Neural crest cell (in vitro differentiated cells): ENCODE measurements at regions not wholly inside any gene's neighbourhood (a gene's known extent, or its start where the extent isn't known, plus 50 kb on each side); places are given as distances from the start of the nearest gene placed in this dataset.

Experiments
- DNase-seq: peaks from one replicate; pipeline ENCODE4 v3.0.0; 2021; ENCODE audit warnings: low read depth, mixed read lengths, low spot score
- H3K27ac Mint-ChIP-seq: one replicate; pipeline ENCODE4 v1.8.0; 2021; ENCODE audit warnings: mild to moderate bottlenecking, mixed read lengths; ENCODE audit not compliant: unreplicated experiment
- H3K27me3 Mint-ChIP-seq: 2 replicates; pipeline ENCODE4 v1.8.0; 2021; ENCODE audit warnings: low read depth, mild to moderate bottlenecking, mixed read lengths
- H3K36me3 Mint-ChIP-seq: 2 replicates; pipeline ENCODE4 v1.8.0; 2021; ENCODE audit warnings: low read depth, mild to moderate bottlenecking, mixed read lengths
- H3K4me1 Mint-ChIP-seq: 2 replicates; pipeline ENCODE4 v1.8.0; 2021; ENCODE audit warnings: mixed read lengths
- H3K4me3 Mint-ChIP-seq: one replicate; pipeline ENCODE4 v1.8.0; 2021; ENCODE audit warnings: mild to moderate bottlenecking, mixed read lengths
- H3K9me3 Mint-ChIP-seq: 2 replicates; pipeline ENCODE4 v1.8.0; 2021; ENCODE audit warnings: mixed read lengths
- TF ChIP-seq, protein P1 (sequence below): fragments of 200-600 bp; sonication (generic); conservative IDR thresholded peaks from 2 replicates; pipeline ENCODE4 v1.5.0; 2021; ENCODE audit warnings: antibody characterized with exemption, mild to moderate bottlenecking

DNA sequence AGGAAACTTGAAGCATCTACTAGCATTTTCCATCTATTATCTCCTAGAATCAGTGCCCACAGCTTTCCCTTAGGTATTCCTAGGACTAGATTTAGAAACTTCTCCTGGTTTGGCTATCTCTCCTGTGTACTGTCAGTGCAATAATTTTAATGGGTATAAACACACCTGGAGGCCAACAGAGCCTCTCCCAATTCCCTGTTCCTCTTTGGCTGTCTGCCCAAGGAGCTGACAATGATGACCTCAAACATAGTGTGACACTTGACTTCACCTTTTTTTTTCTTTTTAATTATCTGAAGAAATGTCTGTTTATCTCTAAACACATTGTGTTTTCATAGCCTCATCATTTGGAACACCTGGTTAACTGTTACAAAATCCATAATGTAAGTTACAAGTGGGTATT, 754.5 kb upstream of the ALCAM start:
- Mint-ChIP-seq H3K4me3 (no peak overlapping the region), H3K36me3 (peaks cover 2% of the 10 kb centered on the region), H3K27ac (no peak overlapping the region), H3K9me3 (peaks cover 4% of the 10 kb centered on the region), H3K27me3 (peaks cover 3% of the 10 kb centered on the region), H3K4me1 (peaks cover 9% of the 10 kb centered on the region)
- DNase-seq = no peak
- TF ChIP-seq, protein P1, sequence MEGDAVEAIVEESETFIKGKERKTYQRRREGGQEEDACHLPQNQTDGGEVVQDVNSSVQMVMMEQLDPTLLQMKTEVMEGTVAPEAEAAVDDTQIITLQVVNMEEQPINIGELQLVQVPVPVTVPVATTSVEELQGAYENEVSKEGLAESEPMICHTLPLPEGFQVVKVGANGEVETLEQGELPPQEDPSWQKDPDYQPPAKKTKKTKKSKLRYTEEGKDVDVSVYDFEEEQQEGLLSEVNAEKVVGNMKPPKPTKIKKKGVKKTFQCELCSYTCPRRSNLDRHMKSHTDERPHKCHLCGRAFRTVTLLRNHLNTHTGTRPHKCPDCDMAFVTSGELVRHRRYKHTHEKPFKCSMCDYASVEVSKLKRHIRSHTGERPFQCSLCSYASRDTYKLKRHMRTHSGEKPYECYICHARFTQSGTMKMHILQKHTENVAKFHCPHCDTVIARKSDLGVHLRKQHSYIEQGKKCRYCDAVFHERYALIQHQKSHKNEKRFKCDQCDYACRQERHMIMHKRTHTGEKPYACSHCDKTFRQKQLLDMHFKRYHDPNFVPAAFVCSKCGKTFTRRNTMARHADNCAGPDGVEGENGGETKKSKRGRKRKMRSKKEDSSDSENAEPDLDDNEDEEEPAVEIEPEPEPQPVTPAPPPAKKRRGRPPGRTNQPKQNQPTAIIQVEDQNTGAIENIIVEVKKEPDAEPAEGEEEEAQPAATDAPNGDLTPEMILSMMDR = no peak

DNA sequence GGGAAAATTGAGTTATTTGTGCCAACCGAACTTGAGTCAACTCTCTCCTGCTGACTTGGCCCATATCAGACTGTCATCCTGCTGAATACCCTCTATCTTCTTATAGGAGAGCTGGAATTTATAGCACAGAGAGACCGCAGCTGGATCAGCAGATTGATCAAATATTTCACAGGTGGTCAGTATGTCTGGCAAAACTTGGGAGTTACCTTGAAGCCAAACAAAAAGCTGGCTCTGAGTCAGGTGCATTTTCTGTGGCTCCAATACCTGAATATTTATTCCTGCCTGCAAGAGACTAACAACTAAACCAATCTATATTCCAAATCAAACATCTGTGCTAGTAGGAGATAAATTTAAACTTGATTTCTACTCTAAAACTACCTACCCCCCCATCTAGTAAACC, 752.1 kb upstream of the ALCAM start:
- TF ChIP-seq, protein P1 = no peak
- Mint-ChIP-seq H3K36me3 (no peaks in the 10 kb centered on the region), H3K4me1 (peaks cover 14% of the 10 kb centered on the region), H3K4me3 (no peak overlapping the region), H3K27me3 (peaks cover 3% of the 10 kb centered on the region), H3K9me3 (peaks cover 5% of the 10 kb centered on the region), H3K27ac (no peak overlapping the region)
- no peak for DNase-seq

DNA sequence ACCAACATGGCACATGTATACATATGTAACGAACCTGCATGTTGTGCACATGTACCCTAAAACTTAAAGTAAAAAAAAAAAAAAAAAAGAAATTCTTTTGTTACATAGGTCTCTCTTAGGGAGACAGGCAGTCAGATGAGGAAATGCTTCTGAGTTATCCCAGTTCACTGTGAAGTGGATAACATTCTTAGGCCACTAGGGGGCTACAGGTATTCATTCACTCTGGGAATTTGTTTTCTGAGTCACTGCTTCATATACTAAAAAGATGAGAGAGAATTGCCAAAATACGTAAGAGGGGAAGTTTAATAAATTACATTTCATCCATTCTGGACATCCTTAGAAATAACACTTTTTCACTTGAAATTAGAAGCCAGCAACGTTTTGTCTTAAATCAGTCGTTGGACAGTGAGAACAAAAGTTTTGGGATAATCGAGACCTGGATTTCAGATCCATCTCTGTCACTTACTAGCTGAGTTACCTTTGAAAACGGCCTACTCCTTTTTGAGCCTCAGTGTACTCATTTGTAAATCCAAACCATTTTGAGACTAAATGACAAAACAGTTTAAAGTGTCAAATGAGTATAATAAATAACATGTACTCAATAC, 738.4 kb upstream of the ALCAM start:
- H3K27me3 Mint-ChIP-seq = no peaks in the 10 kb centered on the region
- DNase-seq = no peak
- no peak overlapping the region for H3K27ac Mint-ChIP-seq
- H3K9me3 Mint-ChIP-seq = peaks cover 5% of the 10 kb centered on the region
- no peaks in the 10 kb centered on the region for H3K4me1 Mint-ChIP-seq
- H3K4me3 Mint-ChIP-seq = no peak overlapping the region
- peaks cover 5% of the 10 kb centered on the region for H3K36me3 Mint-ChIP-seq
- TF ChIP-seq, protein P1 = peak; percentile 78

DNA sequence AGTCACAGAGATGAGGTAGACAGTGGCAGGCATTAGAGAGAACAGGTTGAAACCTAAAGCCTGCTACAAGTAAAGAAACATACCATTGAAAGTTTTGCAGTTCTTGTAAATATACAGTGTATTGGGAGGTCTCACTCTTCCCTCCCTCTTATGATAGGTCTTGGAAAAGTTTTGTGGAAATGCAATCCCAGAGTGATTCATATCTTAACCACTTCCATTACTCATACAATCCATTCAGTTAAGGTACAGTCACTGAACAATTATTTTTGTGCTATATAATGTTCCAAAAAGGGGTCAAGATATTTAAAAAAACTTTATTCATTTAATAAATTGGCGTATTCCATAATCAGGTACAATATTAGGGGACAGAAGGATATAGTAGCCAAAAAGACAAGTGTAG, 737.7 kb upstream of the ALCAM start:
- Mint-ChIP-seq H3K27ac (no peak overlapping the region), H3K4me3 (no peak overlapping the region), H3K27me3 (no peaks in the 10 kb centered on the region), H3K4me1 (no peaks in the 10 kb centered on the region), H3K36me3 (peaks cover 5% of the 10 kb centered on the region), H3K9me3 (peaks cover 5% of the 10 kb centered on the region)
- DNase-seq = no peak
- TF ChIP-seq, protein P1 = no peak

DNA sequence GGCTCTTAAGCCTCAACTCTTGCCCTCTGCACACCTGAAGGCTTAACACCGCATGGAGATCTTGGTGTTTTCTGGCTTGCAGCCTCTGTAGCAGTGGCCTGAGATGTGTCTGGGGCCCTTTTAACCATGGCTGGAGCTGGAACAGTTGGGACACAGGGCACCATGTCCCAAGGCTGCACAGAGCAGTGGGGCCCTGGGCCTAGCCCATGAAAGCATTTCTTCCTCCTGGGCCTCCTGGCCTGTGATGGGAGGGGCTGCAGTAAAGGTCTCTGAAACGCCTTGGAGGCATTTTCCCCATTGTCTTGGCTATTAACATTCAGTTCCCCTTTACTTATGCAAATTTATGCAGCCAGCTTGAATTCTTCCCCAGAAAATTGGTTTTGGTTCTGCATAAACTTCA, 735.5 kb upstream of the ALCAM start:
- TF ChIP-seq, protein P1 = no peak
- DNase-seq = no peak
- Mint-ChIP-seq H3K4me1 (no peaks in the 10 kb centered on the region), H3K4me3 (no peak overlapping the region), H3K27me3 (no peaks in the 10 kb centered on the region), H3K27ac (no peak overlapping the region), H3K9me3 (peaks cover 8% of the 10 kb centered on the region), H3K36me3 (peaks cover 5% of the 10 kb centered on the region)

DNA sequence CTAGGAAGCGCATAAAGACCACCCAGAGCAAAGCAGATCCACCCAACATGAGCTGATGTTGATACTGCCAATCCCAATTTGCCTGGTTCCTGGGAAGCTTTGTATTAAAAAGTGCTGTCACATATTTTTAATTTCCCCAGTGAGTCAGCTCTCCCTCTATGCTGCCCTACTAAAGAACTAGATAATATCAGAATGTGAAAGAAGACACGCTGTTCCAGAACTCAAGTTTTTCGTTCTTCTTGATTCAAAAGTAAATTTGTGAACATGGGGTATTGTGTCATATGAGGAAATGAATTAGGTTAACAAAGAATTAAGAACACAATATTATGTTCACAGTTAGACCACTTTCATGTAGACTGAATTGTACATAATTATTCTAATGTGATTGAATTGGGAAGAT, 734.2 kb upstream of the ALCAM start:
- no peak for DNase-seq
- Mint-ChIP-seq H3K27ac (no peak overlapping the region), H3K9me3 (peaks cover 12% of the 10 kb centered on the region), H3K36me3 (peaks cover 5% of the 10 kb centered on the region), H3K4me3 (no peak overlapping the region), H3K4me1 (no peaks in the 10 kb centered on the region), H3K27me3 (no peaks in the 10 kb centered on the region)
- TF ChIP-seq, protein P1 = no peak
